Skin of body (tissue), 1 donor: ENCODE measurements at regions not wholly inside any gene's neighbourhood (a gene's known extent, or its start where the extent isn't known, plus 50 kb on each side); places are given as distances from the start of the nearest gene placed in this dataset.
"Not testable (repeated sequence)": the region's sequence is repeated elsewhere in the genome, so short reads cannot be mapped to it uniquely, and the experiment has no call there.

Source experiments
- DNase-seq: peaks from one replicate; lab custom pipeline; 2025; lab: John Stamatoyannopoulos, UW

DNA sequence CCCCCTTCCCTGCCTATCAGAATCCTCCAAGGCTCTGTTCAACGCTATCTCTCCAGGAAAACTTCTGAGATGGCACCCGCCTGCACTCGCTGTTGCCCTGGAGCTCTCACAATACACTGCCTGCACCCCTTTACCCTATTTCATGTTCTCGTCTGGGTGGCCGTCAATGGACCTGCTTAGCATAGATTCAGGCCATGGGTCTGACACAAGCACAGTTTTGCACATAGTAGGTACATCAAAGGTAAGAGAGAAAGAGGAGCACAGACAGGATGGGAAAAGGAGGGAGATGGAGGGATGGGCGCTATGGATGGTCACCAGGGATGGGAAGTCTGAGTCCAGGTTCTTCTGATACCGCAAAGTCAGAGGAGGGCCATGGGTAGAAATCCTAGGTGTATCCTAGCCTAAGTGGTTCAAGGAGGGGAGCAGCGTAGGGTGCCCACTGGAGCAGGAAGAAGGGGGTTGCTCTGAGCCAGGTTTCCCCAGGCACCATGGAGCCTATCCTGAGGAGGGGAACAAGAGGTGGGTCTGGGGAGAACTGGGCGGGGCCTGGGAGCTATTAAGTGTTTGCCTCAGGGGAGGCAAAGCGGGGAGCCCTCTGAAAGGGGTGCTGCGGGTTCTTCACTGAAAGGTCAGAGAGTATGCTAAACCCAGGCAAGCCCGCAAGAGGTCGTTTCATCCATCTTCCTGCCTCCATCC lies 89.3 kb downstream of the MRPL14 start:
- DNase-seq = no peak

DNA sequence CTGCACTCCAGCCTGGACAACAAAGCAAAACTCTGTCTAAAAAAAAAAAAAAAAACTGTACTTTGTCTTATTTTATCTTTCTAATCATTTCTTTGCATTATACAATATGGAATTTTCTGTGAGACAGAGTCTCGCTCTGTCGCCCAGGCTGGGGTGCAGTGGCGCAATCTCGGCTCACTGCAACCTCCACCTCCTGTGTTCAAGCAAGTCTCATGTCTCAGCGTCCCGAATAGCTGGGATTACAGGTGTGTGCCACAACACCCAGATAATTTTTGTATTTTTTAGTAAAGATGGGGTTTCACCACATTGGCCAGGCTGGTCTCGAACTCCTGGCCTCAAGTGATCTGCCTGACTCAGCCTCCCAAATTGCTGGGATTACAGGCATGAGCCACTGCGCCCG lies 90.0 kb downstream of the MRPL14 start:
- DNase-seq = not testable (repeated sequence)

- DNase-seq = no peak
These were observed 90.6 kb downstream of the MRPL14 start for GRCh38 chr6:44036699-44037101.

DNA sequence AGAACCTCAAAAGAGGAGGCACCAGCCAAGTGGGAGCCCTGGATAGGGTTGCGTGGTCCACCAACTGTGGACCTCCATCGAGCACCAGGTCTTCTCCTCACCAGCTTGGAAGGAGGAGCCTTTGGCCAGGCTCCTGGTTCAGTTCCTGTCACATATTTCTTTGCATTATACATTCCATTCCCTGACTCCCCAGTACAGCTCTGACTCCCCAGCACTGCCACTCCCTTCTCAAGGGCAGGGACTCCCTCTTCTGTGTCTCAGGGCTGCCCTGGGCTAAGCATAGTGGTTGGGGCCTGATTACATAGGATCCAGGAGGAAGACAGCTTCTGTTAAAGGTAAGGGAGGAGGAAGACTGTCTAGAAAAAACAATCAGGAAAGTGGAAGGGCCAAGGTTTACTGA lies 91.1 kb downstream of the MRPL14 start:
- DNase-seq = no peak

- DNase-seq = no peak
These were observed 91.6 kb downstream of the MRPL14 start for GRCh38 chr6:44035621-44036020.

DNA sequence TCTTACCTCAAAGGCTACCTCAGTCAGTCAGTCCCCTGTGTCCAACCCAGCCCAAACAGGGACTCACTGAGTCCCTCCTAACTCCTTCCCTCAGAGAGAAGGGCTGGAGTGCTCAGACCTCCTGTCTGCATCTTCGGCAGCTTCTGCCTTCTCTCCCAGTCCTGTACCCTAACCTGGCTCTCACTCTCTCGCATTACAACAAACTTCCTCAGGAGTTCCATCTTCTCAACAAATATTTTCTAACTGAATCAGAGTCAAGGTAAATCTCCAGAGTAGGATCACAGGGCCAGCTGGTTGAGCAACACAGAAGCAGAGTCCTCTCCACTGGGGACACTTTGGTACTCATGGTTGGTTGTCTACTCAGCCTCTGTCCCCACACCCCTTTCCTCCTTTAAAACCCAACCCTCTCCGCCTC lies 92.3 kb downstream of the MRPL14 start:
- DNase-seq = no peak

GRCh38 chr6:44034391-44034861 lies 92.8 kb downstream of the MRPL14 start:
- no peak for DNase-seq

- DNase-seq = no peak
These were observed 96.3 kb downstream of the MRPL14 start for GRCh38 chr6:44030812-44031454.

DNA sequence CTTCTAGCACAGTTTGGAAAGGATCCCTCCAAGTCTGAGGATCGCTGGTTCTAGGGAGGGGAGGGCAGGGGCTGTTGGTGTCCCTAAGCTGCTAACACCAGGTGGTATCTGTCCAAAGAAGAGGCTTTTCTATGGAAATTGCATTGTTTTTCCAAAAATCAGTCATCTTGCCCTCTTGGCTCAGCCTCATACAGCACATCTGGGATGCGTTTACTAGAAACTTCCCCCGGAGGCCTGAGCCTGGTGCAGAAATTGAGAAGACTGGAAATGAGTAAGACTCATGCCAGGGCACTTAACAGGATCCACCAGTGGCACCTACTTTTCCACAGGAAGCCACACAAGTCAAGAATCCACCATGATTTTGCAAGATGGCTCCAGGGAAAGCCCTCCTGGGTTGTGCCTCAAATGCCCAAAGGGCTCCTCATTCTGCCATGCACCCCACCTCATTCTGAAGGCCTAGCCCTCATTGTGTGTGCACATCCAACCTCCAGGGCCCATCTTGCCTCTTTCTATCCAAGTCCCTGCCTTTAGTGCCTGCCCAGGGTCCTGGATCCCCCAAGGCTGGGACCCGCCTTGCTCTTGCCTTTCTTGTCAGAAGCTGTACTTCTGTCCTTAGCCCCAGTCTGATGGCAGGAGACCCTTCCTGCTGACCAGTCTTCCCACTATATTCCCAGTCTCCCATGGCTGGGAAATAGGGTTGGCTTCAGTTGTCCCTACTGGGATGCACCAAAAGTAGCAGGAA lies 97.6 kb downstream of the MRPL14 start:
- DNase-seq = no peak

- DNase-seq = peak; percentile 50
These were observed 98.4 kb downstream of the MRPL14 start for GRCh38 chr6:44028789-44029310.

GRCh38 chr6:44025226-44025625 lies 102.0 kb downstream of the MRPL14 start:
- no peak for DNase-seq

DNA sequence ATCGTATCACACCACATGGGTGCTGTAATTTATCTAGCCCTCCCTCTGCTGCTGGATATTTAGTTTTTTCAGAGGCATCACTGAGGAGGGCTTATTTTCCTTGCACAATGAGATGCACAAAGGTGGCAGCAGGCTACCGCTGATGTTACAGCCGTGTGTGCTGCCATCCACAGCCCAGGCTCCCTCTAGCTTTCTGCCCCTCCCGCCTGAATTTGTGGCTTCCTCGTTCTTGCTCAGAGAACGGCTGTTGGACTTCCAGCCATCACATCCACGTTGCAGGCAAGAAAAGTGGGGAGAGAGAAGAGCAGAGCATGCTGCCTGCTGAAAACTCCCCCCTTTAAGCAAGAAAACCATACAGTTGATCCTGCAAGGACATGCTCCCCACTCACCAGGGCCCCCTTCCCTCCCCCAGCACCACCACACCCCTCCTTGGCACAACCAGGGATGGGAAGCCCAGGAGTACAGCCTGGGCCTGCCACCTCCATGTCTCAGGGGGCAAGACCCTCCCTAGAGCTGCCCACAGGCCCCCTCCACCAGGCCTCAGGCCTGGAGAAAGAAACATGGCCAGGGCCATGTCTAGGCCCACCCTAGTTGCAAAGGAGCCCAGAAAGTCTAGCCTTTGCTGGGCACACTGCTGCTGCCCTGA lies 102.6 kb downstream of the MRPL14 start:
- no peak for DNase-seq

DNA sequence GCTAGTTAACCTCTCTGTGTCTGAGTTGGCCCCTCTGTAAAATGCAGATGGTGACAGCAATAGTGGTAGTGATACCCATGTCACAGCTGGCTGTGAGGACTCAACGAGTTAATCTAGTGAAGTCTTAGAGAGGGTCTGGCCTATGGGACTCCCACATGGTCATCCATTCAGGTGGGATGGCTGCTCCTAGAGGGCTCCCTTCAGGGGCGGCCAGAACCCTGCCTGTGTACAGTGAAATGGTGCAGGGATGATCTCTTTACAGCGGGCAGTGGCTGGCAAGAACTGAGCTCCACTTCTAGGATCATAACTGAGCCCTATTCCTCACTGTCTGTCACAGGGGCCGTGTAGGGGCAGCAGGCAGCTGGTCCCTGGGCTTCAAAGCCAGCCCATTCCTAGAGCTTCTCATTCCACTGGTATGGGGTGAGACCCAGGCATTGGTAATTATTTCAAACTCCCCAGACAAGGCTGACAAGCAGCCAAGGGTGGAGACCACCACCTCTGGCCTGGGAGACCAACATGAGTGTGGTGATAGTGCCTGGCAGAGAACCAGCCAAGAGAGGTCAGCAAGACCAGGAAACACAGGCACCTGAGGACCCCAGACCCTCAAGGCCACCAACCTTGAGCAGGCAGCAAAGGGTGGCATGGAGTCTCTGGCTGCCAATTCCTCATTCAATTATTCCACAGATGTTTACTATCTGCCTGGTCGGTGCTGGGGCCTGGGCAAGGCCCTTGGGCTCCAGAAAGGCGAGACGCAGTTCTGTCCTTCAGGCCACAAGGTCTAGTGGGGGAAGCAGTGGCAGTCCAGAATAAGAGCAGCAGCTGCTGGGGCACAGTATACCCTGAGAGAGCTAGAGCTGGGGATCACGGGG lies 103.4 kb downstream of the MRPL14 start:
- no peak for DNase-seq

DNA sequence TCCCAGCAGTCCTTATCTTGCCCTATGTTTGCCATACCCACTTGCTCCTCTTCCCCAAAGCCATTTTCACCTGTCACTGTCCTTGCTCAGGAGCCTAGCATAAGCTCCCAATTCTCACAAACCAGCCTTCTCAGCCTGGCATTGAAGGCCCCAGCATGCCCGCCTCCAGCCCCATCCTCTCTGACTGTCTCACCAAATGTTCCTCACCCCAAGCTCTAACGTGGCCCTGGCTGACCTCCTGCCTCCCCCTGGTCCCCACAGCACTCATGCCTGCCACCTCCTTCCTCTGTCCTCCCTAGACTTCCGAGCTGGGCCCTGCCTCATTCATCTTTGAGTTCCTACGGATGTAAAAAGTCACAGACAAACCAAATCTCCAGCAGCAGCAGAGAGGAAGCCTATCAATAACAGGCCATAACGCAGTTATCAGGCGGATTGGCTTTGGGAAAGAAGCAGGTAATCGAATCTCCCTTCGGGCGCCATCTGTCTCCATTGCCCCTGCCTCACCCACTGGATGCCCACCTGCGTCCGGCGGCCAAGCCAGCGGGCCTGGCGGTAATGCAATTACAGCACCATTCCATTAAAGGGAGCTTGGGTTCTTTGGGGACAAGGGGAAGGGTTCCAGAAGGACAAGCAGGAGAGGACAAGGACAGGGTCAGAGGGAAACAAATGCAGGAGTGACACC lies 104.4 kb downstream of the MRPL14 start:
- no peak for DNase-seq

DNA sequence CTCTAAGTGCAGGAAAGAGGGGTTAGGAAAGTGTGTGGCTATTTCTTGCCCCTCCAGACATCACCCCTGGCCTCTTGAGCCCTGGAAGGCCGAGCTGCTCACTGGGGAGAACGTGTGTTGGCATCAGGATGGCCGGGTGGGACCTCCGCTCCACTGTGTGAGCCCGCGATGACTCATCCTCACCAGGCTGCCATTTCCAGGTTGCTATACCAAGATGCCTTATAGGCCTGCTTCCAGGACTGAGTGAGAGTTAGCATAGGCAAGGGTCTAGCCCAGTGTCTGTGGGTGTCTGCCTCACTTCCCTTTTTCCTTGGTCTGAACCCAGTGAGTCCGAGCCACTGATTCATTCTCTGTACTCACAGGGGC lies 105.0 kb downstream of the MRPL14 start:
- no peak for DNase-seq

- DNase-seq = no peak
These were observed 105.5 kb downstream of the MRPL14 start for GRCh38 chr6:44021589-44022295.

DNA sequence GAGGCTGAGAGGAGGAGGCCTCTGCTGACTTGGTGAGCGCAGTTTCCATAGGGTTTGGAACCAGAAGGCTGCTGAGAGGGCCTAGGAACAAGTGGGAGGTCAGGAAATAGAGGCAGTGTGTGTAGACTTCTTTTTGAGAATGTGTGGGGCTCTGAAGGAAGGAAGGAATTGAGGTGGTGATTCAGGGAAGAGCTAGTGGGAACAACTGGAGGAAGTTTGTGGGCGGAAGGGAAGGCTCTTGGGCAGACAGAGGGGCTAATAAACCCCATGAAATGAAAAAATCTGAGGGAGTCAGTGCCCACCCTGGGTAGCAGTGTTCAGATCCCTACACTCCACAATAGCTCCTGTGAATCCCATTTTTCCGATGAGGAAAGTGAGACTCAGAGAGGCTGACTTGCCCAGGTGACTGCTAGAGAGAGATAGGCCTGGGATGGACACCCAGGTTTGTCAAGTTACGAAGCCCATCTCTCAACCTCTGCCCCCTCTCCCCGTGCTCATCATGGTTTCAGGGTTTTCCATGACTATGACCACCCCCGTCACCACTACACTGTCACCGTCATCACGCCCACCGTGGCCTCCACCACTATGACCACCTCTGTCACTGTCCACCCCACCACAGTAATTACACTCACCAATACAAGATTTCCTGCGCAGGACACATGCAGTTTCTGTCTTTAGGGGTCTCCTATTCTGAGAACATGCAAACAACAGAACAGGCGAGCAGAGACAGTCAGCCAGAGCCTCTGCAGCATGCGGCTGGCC lies 106.4 kb downstream of the MRPL14 start:
- no peak for DNase-seq

DNA sequence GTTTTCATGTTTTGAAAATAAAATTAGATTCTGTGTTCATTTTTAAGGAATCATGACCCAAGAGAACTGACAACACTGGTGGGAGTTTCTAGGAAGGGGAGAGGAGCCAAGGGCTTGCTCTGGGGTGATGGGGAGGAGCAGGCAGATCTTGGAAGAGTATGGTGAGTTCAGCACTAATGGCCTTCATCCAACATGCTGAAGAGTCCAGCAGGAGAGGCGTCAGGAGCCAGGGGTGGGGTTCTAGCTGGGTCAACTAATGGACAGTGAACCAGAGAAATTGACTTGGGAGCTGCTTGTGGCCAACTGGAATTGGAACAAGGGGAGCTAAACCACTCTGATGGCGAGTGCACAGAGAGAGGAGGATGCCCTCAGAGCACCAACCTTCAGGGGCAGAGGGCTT lies 107.1 kb downstream of the MRPL14 start:
- DNase-seq = peak; percentile 33

DNA sequence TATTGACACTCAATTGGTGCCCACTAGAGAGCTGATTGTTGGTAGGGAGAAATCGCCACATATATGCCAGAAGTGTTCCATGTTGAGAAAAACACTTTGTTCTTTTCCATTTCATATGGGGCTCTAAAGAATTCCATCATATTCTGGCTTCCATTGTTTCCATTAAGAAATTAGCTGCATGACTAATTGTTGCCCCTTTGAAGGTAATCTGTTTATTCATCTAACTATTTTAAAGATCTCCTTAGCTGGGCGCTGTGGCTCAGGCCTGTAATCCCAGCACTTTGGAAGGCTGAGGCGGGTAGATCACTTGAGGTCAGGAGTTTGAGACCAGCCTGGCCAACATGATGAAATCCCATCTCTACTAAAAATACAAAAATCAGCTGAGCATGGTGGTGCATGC lies 109.9 kb downstream of the MRPL14 start:
- not testable (repeated sequence) for DNase-seq
